ENCODE measurements at regions not wholly inside any gene's neighbourhood (a gene's known extent, or its start where the extent isn't known, plus 50 kb on each side); places are given as distances from the start of the nearest gene placed in this dataset.
"Not testable (repeated sequence)": the region's sequence is repeated elsewhere in the genome, so short reads cannot be mapped to it uniquely, and the experiment has no call there.

DNA sequence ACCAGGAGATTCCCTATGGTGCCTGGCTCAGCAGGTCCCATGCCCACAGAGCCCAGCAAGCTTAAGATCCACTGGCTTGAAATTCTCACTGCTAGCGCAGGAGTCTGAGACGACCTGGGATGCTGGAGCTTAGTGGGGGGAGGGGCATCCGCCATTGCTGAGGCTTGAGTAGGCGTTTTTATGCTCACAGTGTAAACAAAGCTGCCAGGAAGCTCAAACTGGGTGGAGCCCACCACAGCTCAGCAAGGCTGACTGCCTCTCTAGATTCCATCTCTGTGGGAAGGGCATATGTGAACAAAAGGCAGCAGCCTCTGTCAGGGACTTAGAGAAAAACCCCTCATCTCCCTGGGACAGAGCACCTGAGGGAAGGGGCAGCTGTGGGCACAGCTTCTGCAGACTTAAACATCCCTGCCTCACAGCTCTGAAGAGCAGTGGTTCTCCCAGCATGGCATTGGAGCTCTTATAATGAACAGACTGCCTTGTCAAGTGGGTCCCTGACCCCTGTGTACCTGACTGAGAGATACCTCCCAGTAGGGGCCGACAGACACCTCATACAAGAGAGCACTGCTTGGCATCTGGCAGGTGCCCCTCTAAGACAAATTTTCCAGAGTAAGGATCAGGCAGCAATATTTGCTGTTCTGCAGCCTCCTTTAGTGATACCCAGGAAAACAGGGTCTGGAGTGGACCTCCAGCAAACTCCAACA lies 231.5 kb upstream of the SETMAR start:
- Histone ChIP-seq H3K27ac (ENCODE audit: low read depth in 2 of 2, low read length in 1 of 2) (no peak overlapping the region), H3K27me3 (ENCODE audit: insufficient read depth) (no peaks in the 10 kb centered on the region), H3F3A (replicated peaks; ENCODE audit: insufficient read depth) (no peaks in the 10 kb centered on the region), H4K20me1 (ENCODE audit: insufficient read depth) (no peaks in the 10 kb centered on the region), H3K4me1 (ENCODE audit: control insufficient read depth in 1 of 2, insufficient read depth in 2 of 2, low read depth in 1 of 2, low read length in 1 of 2) (no peaks in the 10 kb centered on the region), H3K79me2 (ENCODE audit: insufficient read depth) (no peaks in the 10 kb centered on the region), H2AFZ (ENCODE audit: low read depth) (no peak overlapping the region), H3K9me3 (no peaks in the 10 kb centered on the region), H3K9me2 (no peaks in the 10 kb centered on the region), H3K4me2 (no peak overlapping the region), H3K36me3 (replicated peaks in 1 of 2; ENCODE audit: control insufficient read depth in 1 of 2, insufficient read depth in 2 of 2, low read length in 1 of 2) (no peaks in the 10 kb centered on the region), H3K4me3 (ENCODE audit: low read depth in 2 of 2, low read length in 1 of 2) (no peak overlapping the region), H3K9ac (no peak overlapping the region)
- 0% methylated on average over 3 of the region's 5 CpGs for WGBS (ENCODE audit: low lambda C conversion rate)
- DNase-seq = no peak
- ChIA-PET CTCF (no interaction called here), POLR2A (no interaction called here)
- TF ChIP-seq FOXM1 (IDR thresholded peaks at IDR 0.05; ENCODE audit: low read depth) = no peak
- no peak for TF ChIP-seq FOXJ3 (CRISPR knock-in tag; IDR thresholded peaks at IDR 0.05)
- no peak for TF ChIP-seq TEAD4 (IDR thresholded peaks at IDR 0.05; ENCODE audit: borderline replicate concordance, insufficient read depth)
- no peak for TF ChIP-seq RFX5 (IDR thresholded peaks at IDR 0.05; ENCODE audit: low read length)
- no peak for TF ChIP-seq MXI1 (IDR thresholded peaks at IDR 0.05; ENCODE audit: low read depth, low read length)
- TF ChIP-seq RCOR1 (IDR thresholded peaks at IDR 0.05; ENCODE audit: low read length) = no peak
- TF ChIP-seq, protein P1, sequence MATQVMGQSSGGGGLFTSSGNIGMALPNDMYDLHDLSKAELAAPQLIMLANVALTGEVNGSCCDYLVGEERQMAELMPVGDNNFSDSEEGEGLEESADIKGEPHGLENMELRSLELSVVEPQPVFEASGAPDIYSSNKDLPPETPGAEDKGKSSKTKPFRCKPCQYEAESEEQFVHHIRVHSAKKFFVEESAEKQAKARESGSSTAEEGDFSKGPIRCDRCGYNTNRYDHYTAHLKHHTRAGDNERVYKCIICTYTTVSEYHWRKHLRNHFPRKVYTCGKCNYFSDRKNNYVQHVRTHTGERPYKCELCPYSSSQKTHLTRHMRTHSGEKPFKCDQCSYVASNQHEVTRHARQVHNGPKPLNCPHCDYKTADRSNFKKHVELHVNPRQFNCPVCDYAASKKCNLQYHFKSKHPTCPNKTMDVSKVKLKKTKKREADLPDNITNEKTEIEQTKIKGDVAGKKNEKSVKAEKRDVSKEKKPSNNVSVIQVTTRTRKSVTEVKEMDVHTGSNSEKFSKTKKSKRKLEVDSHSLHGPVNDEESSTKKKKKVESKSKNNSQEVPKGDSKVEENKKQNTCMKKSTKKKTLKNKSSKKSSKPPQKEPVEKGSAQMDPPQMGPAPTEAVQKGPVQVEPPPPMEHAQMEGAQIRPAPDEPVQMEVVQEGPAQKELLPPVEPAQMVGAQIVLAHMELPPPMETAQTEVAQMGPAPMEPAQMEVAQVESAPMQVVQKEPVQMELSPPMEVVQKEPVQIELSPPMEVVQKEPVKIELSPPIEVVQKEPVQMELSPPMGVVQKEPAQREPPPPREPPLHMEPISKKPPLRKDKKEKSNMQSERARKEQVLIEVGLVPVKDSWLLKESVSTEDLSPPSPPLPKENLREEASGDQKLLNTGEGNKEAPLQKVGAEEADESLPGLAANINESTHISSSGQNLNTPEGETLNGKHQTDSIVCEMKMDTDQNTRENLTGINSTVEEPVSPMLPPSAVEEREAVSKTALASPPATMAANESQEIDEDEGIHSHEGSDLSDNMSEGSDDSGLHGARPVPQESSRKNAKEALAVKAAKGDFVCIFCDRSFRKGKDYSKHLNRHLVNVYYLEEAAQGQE (IDR thresholded peaks at IDR 0.05; ENCODE audit: low read depth, low read length) = no peak
- TF ChIP-seq RAD21 (IDR thresholded peaks at IDR 0.05; ENCODE audit: low read length) = no peak
- no peak for TF ChIP-seq EP300 (IDR thresholded peaks at IDR 0.05; ENCODE audit: borderline replicate concordance in 1 of 2, low read depth in 1 of 2, low read length in 1 of 2)
- TF ChIP-seq, protein P2, sequence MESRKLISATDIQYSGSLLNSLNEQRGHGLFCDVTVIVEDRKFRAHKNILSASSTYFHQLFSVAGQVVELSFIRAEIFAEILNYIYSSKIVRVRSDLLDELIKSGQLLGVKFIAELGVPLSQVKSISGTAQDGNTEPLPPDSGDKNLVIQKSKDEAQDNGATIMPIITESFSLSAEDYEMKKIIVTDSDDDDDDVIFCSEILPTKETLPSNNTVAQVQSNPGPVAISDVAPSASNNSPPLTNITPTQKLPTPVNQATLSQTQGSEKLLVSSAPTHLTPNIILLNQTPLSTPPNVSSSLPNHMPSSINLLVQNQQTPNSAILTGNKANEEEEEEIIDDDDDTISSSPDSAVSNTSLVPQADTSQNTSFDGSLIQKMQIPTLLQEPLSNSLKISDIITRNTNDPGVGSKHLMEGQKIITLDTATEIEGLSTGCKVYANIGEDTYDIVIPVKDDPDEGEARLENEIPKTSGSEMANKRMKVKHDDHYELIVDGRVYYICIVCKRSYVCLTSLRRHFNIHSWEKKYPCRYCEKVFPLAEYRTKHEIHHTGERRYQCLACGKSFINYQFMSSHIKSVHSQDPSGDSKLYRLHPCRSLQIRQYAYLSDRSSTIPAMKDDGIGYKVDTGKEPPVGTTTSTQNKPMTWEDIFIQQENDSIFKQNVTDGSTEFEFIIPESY (IDR thresholded peaks at IDR 0.05; ENCODE audit: borderline replicate concordance, low read depth) = no peak
- no peak for TF ChIP-seq TAF1 (IDR thresholded peaks at IDR 0.05; ENCODE audit: borderline replicate concordance, low read depth, low read length)
- no peak for TF ChIP-seq MEF2A (IDR thresholded peaks at IDR 0.05; ENCODE audit: borderline replicate concordance, low read depth)

DNA sequence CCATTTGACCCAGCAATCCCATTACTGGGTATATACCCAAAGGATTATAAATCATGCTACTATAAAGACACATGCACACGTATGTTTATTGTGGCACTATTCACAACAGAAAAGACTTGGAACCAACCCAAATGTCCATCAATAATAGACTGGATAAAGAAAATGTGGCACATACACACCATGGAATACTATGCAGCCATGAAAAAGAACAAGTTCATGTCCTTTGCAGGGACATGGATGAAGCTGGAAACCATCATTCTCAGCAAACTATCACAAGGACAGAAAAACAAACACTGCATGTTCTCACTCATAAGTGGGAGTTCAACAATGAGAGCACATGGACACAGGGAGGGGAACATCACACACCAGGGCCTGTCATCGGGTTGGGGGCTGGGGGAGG lies 225.9 kb upstream of the SETMAR start:
- POLR2A ChIA-PET; H3K9me3 ChIP-seq; H3K27me3 ChIP-seq (ENCODE audit: insufficient read depth); H3K4me1 ChIP-seq (ENCODE audit: control insufficient read depth in 1 of 2, insufficient read depth in 2 of 2, low read depth in 1 of 2, low read length in 1 of 2); CTCF ChIA-PET; DNase-seq; H3K9ac ChIP-seq; H3K4me3 ChIP-seq (ENCODE audit: low read depth in 2 of 2, low read length in 1 of 2); H3K27ac ChIP-seq (ENCODE audit: low read depth in 2 of 2, low read length in 1 of 2); H3F3A ChIP-seq (replicated peaks; ENCODE audit: insufficient read depth); H4K20me1 ChIP-seq (ENCODE audit: insufficient read depth); H3K9me2 ChIP-seq; H2AFZ ChIP-seq (ENCODE audit: low read depth); H3K4me2 ChIP-seq; H3K36me3 ChIP-seq (replicated peaks in 1 of 2; ENCODE audit: control insufficient read depth in 1 of 2, insufficient read depth in 2 of 2, low read length in 1 of 2); H3K79me2 ChIP-seq (ENCODE audit: insufficient read depth): not testable (repeated sequence)
- WGBS (ENCODE audit: low lambda C conversion rate) = 17% methylated on average over 2 of the region's 2 CpGs
